ENCODE measurements at regions not wholly inside any gene's neighbourhood (a gene's known extent, or its start where the extent isn't known, plus 50 kb on each side); places are given as distances from the start of the nearest gene placed in this dataset.
A peak's percentile ranks its signal among the peaks of the same experiment; 100 is the strongest.

DNA sequence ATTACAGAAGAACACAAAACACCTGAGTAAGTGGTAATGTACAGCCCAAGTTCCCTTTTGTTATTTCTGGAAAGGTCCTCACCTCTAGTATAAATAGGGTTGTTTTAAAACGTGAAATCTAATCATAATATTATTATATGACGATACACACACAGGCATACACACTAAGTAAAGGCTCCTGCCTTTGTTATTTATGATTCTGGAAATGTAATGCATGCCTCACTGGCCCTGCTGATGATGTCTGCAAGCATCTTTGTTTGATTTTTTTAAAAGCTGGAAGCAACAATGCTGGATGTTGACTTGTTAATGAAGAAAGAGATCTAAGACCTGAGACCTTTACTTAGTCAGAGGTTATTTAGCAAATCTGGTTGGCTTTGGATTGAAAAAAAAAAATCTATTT lies 307.4 kb upstream of the SORCS1 start:
- no peak for DNase-seq

DNA sequence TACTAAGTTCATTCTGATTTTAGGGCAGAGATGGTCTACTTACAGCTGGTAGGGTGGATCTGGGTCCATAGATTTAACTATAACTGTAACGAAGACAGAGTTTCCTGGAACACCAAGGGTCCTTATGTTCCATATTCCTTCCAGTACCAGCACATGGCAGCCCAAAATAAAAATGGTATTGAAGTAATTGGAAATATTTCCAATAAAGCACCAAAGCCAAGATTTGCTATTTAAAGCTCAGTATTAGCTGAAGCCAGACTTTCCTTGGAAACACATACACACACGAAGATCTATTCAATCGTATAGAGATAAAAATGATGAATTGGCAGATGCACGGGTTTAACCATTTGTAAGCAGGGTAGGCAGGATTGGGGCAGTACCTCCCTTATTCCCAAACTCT lies 289.1 kb upstream of the SORCS1 start:
- no peak for DNase-seq

DNA sequence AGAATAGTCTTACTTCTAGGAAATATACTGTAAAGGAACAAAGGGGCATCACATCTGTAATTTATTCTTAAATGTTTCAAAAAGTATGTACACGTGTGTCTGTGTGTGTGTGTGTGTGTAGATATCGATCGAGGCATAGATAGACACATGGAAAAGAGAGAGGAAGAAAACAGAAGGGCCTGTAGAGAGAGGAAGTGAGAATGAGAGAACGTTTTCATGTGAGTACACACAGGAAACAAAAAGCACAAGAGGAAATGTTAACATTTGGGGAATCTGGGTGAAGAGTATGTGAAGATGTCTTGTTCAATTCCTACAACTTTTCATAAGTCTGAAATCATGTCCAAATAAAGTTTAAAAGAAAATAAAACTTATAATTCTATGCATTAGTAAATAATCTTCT lies 286.5 kb upstream of the SORCS1 start:
- no peak for DNase-seq

DNA sequence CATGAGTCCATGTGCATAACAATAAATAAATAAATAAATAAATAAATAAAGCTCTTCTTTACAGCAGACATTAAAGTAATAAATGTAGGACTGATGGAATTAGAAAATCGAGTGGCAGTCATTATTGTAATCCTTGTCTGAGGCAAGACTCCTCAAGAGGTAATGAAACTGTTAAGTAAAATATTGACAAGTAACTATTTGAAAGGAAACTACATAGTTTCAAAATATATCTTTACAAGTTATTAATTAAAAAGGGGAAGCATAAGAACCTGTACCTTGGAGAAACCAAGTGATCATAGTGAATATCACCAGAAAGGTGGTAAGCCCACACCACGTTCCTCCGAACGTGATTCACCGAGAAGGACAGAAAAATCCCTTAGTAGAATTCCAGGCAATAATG lies 285.6 kb upstream of the SORCS1 start:
- no peak for DNase-seq

DNA sequence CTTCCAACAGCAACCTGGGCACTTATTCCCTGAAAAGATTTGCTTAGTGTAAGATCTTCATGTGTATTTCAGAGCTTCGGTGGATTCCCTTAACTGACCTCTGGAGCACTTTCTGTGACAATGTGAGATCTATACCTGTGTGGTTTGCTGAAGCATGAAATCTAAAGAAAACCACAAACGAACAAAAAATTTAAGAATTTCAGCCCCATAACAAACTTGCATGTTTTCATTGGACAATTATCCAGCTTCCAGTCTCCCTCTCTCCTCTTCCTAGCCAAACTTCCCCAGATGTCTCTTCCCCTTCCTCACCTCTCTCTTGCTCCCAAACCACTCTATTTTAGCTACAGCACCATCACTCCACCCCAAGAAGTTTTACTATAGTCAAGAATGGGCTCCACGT lies 279.9 kb upstream of the SORCS1 start:
- no peak for DNase-seq

DNA sequence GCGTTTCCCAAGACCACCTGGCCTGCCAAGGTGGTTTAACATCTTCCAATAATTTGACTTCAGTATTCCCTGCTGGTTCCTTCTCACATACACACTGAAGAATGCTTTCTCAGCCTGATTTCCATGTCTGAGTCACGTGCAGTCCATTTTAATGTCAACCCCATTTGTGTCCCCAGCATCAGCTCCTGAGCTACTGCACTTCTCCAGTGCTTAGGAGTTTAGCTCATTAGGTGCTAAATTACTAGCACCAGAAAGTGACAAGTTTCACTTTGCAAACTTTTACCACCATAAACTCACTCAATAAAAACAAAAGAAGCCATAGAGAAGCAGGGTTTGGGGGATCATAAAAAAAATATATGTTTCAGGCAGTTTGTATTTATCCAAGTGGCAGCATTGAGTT lies 279.3 kb upstream of the SORCS1 start:
- no peak for DNase-seq

DNA sequence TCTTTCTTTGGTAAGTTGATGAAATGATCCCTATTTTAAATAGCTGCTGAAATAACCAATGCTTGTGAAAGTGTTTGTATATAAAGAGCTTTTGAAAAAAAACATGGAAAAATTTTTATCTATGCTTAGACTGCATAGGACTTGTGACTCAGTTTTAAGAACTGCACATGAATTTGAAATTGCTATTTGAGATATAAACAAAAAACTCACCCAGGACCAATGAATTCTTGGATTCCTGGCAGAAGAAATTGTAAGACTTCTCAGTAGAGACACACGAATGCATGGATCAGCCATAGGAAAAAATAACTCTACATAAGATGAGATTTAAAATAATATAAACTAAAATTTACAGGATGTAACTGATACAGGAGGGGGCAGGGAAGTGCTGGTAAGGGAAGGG lies 278.8 kb upstream of the SORCS1 start:
- no peak for DNase-seq

DNA sequence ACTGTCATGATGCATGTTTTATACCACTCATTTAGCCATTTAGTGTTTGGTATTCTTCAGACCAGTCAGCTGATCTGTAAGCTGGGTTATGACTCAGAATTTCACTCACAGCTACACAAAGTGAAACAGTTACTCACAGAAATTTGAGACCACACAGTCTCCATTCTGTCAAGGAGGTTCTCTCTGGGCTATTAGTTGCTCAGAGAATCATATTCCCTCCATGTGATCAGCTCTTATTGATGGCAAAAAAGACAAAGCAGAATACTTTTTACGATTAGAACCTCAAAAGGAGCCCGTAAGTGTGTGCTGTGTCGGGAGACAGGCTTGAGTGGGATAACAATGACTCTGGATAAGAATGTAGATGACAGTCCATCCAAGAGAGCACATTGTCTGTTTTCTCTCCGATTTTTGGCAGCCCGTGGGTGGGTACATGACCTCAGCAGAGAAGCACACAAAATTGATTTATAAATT lies 277.6 kb upstream of the SORCS1 start:
- no peak for DNase-seq

DNA sequence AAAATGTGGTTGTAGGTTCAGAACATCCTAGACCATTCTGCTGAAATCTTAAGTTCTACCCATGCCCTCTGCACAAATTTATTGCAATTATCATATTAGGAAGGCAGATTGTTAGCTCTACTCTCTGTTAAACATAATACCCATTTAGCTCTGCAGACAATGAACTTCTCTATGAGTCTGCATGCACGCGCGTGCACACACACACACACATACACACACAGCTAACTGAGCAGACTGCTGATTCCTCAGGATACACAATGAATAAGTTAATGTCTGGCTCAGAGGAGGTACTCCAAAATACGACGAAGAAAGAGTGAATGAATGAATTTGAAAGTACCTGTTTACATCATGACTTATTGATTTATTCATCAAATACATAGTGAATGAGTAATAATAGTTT lies 276.2 kb upstream of the SORCS1 start:
- no peak for DNase-seq

DNA sequence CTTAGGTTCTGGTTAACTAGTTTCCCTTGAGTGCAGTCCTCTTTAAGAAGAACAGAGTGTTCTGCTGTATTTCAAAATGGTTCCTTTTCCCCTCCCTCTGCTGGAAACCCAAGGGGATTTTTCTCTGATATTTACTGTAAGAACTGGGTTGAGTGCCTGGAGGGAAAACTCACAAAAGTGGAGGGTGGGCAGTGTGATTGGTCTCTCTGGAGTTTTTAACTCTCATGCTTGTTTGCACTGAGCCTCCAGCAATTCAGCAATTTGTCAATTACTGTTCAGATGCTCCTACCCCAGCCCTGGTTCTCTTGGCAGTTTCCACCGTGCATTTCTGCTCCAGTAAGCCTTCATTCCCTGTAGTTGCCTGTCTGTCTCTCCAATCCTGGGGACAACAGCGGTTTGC lies 273.4 kb upstream of the SORCS1 start:
- DNase-seq = peak; percentile 78

DNA sequence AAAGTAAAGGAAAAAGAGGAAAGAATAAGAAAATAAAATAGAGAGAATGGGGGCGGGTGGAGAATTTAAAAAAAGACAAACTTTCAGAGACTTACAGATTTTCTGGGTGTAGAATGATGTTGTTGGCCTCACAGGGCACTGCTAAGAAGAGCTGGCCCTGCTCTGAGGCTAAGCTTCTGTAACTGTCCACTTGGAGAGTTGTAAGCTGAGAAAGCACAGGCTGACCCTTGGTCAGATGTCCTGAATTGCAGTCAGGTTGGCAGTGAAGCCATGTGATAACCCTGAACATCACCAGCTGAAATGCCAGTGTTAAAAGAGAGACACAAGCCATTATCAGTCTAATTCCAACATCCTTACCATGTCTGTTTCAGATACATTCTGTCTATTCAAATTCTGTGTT lies 272.1 kb upstream of the SORCS1 start:
- DNase-seq = no peak

DNA sequence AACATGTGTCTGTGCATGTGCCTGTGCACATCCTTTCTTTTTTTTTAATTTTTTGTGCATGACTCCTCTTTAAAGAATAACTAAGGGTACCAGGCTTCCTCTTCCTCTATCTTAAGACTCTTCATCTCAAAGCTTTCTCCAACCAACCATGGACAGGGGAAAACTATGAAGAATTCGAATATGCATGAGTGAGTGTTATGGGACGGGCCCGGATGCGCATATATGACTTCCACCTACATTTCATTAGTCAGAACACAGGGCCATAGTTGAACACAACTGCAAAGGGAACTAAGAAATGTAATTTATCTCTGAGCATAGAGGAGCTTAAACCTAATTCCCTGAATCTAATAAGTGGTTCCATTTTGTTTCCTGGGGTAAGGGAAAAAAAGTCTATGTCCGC lies 270.3 kb upstream of the SORCS1 start:
- no peak for DNase-seq

DNA sequence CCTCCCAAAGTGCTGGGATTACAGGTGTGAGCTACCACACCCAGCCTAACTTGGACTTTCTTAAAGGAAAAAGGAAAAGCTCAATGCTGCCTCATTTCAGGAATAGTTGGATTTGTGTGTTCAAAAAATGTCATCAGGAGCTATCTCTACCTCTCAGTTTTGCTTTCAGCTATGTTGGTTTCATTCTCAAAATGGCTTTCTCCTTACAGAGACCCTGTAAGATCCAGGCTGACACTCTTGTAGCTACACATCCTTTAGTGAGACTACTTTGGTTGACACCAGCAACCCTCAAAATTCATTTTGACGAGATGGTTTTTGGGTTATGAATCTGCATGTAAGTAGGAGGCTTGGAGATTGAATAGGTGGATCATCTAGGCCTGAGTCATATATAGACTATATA lies 269.7 kb upstream of the SORCS1 start:
- no peak for DNase-seq

DNA sequence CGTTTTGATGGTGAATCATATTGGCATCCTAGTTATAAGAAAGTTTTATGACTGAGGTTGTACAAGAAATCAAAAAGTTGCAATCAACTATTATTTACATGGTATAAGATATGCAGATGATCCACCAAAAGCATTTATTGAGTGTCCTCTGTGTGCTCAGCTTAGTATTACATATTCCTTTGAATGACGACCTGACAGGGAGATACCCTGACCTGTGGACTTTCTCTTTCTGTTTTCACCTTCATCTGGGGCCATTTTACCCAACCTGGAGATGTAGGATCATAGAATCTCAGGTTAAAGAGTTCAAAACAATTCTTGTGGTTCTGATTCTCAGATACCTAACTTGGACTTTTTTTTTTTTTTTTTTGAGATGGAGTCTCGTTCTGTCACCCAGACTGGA lies 269.1 kb upstream of the SORCS1 start:
- no peak for DNase-seq

DNA sequence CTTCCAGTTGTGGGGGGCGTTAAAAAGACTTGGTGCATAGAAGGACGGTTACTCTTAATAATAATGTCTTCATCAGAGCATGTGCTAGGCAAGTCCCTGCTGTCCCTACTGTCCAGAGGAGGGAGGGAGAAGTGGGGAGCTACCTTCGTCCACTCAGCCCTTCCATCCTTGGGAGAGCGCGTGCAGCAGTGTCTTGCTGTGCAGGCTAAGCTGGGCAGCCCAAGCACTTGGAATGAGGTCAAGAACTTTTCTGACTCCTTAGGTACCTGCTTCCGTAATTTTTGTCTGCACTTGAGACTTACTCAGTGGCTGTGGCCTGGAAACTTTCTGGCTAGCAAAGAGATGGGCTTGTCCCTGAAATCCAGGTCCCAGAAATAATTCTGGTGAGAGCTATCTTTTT lies 265.9 kb upstream of the SORCS1 start:
- no peak for DNase-seq

DNA sequence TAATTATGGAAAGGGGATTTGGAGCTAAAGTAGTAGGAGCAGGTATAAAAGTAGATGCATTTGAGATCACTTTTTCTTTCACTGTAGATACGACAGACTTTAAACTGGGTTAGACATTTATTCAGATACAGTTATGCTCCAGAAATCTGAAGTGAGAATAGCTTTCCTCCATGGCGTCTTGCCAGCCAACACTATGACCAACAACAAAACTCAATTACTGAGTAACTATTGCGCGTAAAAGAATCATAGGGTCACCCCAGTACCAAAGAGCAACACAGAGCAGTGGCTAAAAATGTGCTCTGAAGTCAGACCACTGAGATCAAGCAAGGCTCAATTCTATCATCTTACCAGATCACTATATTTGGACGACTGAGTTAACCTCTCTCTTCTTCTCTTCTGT lies 262.5 kb upstream of the SORCS1 start:
- no peak for DNase-seq

DNA sequence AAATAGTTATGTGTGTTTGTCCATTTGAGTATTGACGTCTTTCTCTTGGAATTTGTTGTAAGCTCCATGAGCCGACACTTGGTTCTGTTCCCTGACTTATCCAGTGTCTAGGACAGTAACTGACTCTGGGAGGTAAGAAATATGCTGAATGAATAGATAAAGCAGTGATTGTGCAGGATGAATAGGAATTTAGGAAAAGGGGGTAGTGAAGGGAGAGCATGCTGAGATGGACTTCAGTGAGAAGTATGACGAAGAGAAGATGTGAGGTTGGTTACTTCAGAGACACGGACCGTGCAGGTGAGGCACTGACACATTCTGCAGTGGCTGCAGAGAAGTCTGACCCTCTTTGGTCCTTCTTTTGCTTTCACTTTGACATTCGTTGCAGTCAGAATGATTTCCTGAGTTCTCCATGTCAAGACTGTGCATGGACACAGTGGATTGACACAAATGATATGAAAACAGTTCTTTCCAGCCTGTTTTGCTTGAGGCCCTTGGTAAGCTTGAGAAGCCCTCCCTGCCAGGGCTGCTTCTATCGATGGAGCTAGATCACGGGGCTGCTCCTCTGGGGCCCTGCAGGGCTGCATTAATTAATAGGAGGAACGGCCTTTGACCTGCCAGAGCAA lies 261.5 kb upstream of the SORCS1 start:
- DNase-seq = no peak

DNA sequence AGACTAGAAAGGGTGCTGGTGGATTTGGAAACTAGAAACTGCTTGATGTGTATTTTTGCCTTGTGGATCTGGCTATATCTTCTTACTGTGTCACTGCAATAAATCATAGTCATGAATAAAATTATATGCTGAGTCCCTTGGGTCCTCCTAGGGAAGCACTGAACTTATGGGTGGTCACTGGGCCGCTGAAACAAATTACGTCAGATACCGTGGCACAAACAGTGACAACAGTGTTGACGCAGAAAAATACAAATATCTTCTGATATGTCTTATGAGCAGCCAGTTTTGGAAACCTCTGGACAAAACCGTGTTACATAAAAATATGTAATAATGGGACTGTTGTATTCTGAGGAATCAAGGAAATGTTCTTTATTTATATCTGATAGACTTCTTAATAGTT lies 260.1 kb upstream of the SORCS1 start:
- no peak for DNase-seq

DNA sequence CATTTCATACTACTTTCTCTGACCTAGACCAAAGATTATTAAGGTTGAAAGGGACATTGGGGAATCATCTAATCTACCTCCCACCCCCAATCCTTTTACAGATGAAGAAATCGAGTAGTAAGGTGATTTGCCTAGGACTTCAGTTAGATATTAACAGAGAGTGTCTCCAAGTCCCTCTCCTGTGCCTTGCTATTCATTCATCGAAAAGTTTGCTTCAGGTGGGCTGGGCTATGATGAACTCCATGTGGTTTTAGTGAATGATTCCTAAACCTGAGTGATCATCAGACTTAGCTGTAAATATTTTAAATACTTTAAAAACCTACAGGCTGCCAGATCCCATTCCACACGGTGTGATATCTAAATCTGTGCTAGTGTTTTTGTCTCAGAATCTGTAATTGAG lies 259.4 kb upstream of the SORCS1 start:
- DNase-seq = no peak

DNA sequence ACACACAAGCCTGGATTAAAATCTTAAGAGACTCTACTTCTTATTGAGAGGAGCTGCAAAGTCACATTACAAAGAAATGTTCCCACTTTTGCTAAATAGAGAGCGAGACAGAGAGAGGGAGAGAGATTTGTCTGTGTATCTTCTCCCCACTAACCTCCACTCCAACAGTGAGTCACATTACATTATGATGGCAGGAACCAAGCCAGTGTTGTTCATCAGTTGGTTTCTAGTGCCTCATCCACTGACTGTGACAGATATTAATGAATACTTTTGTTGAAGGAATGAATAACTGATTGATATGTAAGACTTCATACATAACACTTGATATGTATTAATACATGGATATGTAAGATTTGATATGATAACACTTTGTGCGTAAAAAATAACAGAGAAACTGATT lies 258.2 kb upstream of the SORCS1 start:
- DNase-seq = no peak

DNA sequence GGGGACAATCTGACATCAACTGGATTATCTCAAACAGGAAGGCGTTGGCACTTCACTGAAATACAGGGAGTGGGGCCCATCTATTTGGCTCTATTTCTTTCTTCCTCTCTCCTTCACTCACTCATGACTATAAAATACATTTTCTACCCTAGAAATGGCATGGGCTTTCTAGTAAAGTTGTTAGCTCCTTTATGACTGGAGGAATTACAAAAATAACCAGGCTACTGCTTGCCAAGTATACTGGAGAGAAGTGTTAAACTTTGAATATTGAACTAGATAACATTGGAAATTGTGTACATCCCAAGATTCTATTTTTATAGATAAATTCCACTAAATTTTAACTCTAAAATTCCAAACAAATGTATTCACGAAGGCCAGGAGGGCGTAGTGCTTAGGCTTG lies 255.7 kb upstream of the SORCS1 start:
- DNase-seq = no peak

DNA sequence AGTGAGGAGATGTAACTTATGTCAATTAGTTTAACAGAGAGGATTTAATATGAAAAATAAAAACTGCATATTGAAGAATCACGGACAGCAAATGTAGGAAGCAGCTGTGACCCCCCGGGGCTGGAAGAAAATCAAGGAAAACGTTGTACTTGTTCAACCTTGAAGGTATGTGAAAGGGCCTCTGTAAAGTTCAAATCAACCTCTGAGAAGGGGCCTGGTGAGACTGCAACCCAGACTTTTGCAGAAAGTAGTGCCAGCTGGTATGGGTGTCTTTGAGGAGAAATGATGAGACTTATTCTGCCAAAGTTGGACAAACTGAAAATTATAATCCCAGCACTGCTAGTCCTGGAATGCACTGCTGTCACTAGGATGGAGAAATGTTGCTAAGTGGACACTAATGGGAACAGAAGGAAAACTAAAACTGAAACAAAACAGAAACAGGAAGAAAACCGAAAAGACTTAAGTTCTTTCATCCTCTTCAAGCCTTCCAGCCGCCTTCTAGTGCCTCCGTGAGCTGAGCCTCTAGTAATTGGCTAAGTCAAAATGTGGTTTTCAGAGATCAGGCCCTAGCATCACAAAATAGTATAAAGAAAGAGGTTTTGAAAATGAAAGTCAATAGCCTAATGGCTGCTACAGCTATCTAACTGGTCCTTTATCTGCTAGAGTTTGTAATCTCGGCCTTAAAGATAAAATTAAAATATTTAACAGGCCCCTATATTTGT lies 253.7 kb upstream of the SORCS1 start:
- DNase-seq = no peak

DNA sequence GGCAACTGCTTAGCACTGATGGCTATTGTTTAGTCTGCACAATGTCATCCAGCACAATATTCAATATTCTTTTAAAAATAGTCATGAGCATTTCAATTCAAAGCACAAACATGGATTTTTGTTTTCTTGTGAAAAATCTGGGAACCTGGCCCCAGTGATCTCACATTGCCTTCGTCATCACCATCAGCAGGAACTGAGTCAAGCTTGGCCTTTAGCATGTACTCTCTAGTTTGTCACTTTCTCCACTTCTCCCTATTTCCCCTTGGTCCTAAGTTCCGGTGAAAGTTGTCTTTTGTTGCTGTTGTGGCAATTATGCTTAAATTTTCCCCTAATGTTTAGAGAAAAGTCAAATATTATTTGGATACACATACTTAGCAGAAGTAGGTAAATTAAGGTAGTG lies 252.9 kb upstream of the SORCS1 start:
- no peak for DNase-seq

DNA sequence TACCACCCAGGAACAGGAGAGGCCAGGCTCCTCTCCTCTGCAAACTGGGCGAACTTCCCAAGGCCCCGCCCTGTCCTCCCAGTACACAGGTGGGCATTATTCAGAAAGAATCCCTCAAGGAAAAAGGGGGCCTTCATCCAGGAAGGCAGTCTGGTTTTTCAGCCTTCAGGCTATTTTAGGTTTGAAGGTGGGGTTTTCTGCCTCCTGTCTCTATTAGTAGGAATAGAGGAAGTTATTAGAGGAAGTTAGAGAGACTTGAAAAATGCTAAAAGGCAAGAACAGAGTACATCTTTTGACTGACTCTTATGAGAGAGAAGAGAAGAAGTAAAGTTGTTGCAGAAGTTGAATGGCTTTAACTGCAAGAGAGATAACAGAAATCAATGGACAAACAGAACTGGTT lies 250.9 kb upstream of the SORCS1 start:
- no peak for DNase-seq

DNA sequence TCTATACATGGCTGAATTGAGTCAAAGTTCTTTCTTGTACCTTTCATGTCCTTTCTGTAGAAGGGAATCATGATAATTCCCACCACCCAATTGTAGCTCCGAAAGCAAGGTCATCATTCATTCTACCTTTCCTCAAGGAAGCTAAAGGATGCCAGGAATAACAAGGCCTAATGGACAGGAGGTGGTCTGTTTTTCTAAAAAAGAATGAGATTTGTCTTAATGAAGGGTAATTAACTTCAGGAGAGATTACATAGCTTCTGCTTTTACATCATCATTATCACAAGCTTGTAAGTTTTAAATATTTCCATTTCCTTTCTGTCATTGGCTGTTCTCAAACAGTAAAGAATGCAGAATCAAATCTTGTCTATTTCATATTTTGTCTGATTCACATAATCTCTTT lies 249.5 kb upstream of the SORCS1 start:
- DNase-seq = no peak

Data from islet precursor cell (in vitro differentiated cells).